ENCODE measurements at regions not wholly inside any gene's neighbourhood (a gene's known extent, or its start where the extent isn't known, plus 50 kb on each side); places are given as distances from the start of the nearest gene placed in this dataset.

DNA sequence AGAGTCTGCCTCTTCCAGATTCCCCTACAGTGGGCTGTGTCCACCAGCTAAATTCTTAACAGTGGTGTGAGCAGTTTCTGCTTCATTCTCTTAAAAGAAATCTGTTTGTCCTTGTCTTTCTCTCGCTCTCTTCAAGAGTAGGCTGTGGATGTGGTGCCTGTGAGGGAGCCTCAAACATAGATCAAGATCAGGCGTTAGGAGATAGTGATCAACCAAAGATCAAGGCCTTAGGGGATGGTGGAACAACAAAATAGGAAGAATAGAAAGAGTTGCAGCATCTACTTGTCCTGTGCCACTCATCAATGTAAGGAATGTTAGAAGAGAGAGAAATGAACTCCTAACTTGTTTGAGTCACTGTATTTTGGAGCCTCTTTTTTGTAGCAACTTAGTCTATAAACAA is 144.2 kb downstream of the AASDH start:
- ChIA-PET CTCF (no interaction called here), POLR2A (no interaction called here)

DNA sequence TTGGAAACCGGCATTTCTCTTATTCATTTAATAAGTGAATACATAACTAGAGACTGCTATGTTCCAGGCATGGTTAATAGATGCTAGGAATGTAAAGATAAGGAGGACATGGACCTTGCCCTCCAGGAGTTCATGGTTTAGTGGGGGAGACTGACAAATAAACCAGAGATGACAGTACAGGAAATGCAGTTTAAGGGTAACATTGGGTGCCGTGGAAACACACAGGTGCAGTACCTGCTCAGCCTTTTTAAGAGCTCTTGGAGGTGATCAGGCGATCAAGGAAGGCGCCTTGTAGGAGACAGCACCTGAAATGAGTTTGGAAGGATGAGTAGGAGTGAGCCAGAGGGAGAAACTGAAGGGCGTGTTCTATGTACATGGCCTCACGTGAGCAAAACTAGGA is 145.8 kb downstream of the AASDH start:
- POLR2A ChIA-PET = no interaction called here

DNA sequence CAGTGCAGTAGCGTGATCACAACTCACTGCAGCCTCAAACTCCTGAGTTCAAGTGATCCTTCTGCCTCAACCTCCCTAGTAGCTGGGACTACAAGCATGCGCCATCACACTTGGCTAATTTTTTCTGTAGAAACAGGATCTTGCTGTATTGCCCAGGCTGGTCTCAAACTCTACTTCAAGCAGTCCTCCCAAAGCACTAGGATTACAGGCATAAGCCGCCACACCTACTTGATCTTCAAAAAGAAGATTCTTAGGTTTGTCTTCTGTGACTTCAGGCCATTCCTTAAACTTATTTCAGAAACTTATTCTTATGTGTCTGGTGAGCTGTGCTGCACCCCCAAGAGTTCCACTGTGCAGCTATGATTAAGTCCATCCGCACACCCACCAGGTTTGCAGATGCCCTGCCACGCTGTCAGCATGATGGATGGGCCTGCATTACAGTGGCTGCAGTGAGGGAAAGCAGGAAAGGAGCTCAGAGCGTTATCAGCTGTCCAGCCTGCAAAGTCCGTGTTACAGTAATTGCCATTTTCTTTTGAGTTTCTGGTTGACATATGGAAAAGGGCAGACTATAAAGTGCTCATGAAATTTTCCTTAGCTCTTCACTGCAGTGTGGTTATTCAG is 146.6 kb downstream of the AASDH start:
- ChIA-PET POLR2A (no interaction called here), CTCF (no interaction called here)

More for the DNA sequence above, 145.8 kb downstream of the AASDH start:
- CTCF ChIA-PET = no interaction called here

DNA sequence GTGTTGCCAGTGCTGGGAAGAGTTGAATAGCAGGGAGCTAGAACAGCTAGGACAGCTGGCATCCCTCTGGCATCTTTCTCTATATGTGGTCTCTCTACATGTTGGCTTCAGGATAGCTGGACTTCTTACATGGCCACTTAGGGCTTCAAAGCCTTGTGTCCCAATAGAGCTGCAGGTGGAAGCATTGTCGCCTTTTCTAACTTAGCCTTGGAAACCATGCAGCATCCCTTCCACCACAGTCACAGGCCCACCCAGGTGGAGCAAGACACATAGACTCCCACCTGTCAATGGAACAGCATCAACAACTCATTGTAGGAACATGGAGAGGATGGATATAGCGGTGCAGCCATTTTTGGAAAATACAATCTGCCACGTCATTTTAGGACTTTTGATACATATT is 149.0 kb downstream of the AASDH start:
- ChIA-PET POLR2A (no interaction called here), CTCF (no interaction called here)

DNA sequence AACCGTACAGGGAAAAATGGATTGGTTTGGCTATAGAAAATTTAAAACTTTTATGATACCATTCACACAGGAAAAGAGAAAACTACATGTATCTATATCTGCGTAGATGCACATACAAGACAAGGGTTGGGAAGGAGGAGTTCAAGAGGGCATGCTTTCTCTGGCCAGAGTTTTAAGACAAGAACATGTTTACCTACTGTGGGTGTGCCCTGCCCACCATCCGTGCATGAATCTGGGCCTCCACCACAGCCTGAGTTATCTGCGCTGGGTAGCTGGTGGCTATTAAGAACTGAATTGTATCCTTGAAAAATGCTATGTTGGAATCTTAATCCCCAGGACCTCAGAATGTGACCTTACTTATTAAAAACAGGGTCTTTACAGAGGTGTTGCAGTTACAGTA is 151.6 kb downstream of the AASDH start:
- CTCF ChIA-PET = no interaction called here

DNA sequence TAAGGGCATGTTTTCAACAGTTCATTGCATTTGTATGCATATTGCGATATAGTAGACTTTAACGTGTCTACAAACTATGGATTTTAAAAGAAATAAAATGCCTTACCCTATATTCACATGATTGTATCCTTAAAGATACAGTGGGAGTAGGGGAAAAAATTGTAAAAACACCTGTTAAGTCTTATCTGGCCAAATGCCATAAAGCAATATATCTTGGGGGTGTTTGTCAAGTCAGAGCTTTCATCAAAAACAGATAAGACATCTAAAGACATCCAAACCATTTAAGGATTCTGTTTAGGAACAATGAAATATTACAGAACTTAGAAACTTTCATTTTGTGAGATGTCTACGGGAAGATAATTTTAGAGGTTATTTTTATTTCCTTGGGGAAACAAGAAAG is 152.3 kb downstream of the AASDH start:
- CTCF ChIA-PET = no interaction called here
- POLR2A ChIA-PET = no interaction called here

More for the DNA sequence above, 151.6 kb downstream of the AASDH start:
- POLR2A ChIA-PET = no interaction called here

DNA sequence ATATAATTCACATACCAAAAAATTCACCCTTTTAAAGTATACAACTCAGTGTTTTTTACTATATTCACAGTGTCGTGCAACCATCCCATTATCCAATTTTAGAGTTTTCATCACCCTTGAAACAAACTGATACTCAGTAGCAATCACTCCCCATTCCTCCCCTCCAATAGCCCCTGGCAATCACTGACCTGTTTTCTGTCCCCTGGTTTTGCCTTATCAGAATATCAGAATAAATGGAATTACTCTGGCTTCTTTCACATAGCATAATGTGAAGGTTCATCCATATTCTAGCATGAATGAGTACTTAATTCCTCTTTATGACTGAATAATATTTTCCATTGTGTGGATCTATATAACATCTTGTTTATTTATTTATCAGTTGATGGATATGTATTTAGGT is 153.2 kb downstream of the AASDH start:
- ChIA-PET CTCF (no interaction called here), POLR2A (no interaction called here)

DNA sequence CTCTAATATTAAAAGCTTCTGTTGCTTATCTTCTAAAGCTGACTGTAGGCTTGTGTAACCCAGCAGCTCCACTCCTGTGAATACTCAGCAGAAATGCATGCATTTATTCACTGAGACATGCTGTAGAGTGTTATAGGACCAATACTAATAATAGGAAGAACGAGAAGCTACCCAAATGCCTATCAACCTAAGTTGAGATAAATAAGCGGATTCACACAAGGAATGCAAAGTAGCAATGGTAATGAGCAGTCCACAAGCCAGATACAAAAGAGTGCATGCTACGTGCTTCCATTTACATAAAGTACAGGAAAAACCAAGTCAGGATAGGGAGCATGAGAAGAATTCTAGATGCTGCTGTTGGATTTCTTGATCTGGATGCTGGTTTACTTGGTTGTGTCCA is 155.9 kb downstream of the AASDH start:
- ChIA-PET CTCF (no interaction called here), POLR2A (no interaction called here)

DNA sequence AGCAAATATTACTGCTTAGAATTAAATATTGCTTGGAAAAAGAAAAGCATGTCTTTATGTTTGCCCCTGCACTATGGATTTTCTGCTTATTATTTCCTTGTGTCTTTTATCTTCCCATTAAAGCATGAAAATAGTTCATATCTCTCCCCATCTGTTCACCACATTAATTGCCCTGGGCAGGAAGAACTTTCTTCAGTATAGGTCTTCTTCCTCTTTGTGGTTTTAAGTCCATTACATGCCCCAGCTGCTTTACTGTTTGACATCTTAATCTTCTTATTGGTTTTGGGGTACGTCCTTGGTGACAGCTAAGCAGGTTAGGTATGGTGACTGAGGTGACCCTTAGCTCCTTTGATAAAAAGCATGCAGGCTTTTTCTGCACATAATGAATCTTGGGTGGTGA is 157.3 kb downstream of the AASDH start:
- CTCF ChIA-PET = no interaction called here
- POLR2A ChIA-PET = no interaction called here

DNA sequence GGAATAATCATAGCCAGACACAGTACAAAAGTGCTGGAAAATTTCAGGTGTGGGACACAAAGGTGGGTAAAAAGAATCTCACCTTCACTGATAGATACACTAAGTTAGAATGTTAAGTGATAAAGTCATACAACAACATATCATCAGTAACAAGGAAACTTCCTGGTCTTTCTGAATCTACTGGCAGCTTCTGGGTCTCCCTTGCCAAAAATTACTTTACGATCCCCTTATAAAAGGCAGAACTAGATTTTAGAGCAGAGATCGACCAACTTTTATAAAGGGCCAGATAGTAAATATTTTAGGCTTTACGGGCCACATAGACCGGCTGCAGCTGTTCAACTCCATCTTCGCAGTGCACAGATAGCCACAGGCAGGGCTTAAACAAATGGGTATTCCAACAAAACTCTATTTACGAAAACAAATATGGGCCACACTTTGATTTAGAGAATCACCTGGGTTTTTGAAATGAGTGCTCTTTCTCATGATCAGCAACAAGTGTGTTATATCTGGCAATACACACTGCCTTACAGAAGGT is 159.9 kb downstream of the AASDH start:
- ChIA-PET CTCF (no interaction called here), POLR2A (no interaction called here)

DNA sequence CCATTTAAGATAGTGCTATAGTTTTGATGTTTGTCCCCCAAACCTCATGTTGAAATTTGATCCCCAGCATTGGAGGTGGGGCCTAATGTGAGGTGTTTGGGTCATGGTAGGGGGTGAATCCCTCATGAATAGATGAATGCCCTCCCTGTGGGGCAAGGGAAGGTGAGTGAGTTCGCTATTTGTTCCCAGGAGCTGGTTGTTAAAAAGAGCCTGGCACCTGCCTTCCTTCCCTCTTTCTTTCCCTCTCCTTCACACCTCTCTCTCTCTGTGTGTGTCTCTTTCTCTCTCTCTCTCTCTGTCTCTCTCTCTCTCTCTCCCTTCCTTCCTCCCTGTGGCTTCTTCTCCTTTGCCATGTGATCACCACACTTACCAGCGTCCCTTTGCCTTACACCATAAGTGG is 160.7 kb downstream of the AASDH start:
- ChIA-PET POLR2A (no interaction called here), CTCF (no interaction called here)

DNA sequence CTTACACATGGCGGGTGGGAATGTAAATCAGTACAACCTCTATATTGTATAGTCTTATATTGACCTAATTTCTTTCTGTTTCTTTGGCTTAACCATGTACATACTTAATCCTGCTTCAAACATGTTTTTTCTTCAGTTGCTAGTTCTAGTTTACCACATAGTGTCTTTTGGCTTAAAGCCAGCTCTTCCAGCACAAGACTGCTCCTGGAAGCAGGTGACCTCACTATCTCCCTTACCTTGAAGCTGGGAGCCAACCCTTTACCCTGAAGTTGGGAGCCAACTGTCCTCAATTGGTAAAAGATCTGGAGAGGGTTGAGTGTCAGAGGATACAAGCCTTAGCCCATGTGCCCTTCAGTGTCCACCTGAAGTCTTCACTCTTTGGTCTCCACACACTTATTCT is 162.7 kb downstream of the AASDH start:
- POLR2A ChIA-PET = no interaction called here

DNA sequence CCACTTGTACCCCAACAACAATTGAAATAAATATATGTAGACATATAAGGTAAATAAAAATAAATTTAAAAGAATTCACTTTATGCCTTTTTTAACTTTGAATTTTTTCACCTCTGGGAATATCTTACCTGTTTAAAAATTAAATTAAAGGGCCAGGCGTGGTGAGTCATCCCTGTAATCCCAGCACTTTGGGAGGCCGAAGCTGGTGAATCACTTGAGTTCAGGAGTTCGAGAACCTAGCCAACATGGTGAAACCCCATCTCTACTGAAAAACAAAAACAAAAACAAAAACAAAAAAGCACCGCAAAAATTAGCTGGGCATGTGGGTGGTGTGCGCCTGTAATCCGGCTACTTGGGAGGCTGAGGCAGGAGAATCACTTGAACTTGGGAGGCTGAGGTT is 164.8 kb downstream of the AASDH start:
- CTCF ChIA-PET = no interaction called here
- POLR2A ChIA-PET = no interaction called here

More for the DNA sequence above, 162.7 kb downstream of the AASDH start:
- CTCF ChIA-PET = no interaction called here

DNA sequence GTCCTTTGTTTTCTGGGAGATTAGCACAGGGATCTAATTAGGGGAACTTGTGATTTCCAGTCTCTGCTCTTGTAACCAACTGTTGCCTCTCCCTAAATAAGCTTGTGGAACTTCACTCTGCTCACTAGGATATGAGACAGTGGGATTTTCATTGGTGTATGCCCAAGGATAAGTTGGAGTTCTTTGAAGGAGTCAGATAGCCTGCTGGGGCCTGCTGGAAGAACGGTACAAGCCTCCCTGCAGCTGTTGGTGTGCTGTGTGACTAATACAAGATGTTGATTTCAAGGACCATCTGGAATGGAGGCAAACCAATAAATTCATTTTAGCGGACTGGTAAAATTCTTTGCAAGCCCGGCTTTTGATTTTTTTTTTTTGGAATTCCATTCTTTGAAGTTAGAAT is 167.0 kb downstream of the AASDH start:
- ChIA-PET POLR2A (no interaction called here), CTCF (no interaction called here)

DNA sequence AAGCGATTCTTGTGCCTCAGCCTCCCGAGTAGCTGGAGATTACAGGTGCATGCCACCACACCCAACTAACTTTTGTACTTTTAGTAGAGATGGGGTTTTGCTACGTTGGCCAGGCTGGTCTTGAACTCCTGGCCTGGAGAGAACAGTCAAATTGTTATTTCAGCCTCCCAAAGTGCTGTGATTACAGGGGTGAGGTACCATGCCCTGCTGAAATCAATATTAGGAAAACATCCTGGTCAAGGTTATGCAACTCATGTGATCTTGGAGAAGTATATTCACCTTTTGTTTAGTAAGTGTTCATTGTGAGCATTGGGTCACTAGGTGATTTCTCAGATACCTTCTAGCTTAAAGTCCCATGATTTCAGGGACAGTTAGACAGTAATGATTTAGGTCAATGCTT is 167.8 kb downstream of the AASDH start:
- CTCF ChIA-PET = no interaction called here
- POLR2A ChIA-PET = no interaction called here

DNA sequence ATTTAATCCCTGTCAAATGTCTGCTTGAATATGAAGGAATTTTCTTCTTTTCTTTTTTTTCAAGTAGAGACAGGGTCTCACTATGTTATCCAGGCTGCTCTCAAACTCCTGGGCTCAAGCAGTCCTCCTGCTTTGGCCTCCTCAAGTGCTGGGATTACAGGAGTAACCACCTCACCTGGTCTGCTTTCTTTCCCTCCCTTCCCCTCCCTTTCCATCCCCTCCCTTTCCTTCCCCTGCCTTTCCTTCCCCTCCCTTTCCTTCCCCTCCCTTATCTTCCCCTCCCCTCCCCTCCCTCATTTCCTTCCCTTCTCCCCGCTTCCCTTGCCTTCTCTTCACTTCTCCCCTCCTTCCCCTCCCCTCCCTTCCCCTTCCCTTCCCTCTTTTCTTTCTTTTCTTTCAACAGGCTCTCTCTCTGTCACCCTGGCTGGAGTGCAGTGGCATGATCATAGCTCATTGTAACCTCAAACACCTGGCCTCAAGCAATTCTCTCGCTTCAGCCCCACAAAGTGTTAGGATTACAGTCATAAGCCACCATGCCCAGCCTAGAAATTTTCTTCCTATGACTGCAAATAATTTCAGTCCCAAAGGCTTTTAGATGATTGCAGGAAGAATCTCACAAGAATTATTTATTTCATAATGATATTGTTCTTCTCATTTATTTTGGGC is 168.9 kb downstream of the AASDH start:
- CTCF ChIA-PET = no interaction called here

DNA sequence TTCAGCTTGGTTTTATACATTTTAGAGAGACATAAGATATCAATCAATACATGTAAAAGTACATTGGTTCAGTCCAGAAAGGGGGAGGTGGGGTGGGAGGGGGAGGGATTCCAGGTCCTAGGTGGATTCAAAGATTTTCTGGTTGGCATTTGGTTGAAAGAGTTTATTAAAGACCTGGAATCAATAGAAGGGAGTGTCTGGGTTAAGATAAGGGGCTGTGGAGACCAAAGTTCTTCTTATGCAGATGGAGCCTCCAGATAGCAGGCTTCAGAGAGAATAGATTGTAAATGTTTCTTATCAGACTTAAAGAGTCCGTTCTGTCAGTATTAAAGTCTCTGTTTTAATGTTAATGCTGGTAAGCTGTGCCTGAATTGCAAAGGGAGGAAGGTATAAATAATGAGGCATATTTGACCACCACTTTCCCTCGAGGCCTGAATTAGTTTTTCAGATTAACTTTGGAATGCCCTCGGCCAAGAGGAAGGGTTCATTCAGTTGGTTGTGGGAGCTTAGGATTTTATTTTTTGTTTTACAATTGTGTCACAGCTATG is 169.9 kb downstream of the AASDH start:
- POLR2A ChIA-PET = no interaction called here
- CTCF ChIA-PET = no interaction called here

More for the DNA sequence above, 168.9 kb downstream of the AASDH start:
- POLR2A ChIA-PET = no interaction called here

DNA sequence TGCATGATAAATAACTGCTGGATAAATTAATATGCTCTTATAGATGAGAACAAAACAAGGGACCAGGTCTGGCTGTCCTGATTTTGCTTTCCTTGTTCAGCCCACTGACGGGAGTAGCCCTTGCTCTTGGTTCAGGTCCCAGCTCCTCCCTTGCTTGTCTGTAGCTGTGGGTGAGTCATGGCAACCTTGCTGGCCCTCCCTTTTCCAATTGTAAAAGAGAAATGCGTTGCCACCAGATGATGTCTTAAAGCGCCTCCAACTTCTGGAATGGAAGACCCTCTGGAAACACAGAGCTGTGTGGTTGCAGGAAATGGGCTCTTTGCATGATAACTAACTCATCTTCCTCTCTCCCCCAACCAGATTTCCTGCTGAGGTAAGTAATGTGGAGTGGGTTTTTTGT is 171.4 kb downstream of the AASDH start:
- POLR2A ChIA-PET = no interaction called here
- CTCF ChIA-PET = no interaction called here

DNA sequence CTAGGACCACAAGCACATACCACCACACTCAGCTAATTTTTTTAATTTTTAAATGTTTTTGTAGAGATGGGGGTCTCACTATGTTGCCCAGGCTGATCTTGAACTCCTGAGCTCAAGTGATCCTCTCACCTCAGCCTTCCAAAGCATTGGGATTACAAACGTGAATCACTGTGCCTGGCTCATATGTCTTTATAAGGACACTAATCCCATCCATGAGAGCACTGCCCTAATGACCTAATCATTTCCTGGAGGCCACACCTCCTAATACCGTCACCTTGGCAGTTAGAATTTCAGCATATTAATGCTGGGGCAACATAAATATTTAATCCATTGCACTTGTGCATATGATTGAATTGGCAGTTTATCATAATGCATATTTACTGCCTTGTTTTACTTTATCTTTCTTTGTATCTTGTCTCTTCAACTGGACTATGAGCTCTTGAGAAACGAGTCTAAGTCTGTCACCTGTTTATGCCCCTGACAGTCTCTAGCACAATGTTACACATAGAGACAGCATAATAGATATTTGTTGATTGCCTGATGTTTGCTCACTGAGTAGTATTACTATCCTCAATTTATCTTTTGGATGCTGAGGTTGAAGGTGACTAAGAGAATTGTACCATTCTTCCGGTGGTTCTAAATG is 172.0 kb downstream of the AASDH start:
- ChIA-PET POLR2A (no interaction called here), CTCF (no interaction called here)

DNA sequence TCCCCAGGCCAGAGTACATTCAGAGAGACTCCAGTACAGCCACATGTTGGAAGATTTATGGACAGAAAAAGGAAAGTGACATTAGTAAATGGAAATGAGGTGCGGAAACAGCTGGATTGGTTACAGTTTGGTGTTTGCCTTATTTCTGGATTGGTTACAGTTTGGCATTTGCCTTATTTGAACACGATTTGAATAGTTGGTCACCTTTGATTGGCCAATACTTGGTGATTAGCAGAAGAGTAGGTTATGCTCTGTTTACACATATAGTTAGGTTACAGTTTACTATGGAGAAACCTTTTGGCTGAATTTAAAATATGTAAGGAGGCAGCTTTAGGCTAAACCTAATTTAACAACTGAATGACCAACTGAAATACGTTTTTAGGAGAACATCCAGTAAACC is 173.7 kb downstream of the AASDH start:
- ChIA-PET CTCF (no interaction called here), POLR2A (no interaction called here)

DNA sequence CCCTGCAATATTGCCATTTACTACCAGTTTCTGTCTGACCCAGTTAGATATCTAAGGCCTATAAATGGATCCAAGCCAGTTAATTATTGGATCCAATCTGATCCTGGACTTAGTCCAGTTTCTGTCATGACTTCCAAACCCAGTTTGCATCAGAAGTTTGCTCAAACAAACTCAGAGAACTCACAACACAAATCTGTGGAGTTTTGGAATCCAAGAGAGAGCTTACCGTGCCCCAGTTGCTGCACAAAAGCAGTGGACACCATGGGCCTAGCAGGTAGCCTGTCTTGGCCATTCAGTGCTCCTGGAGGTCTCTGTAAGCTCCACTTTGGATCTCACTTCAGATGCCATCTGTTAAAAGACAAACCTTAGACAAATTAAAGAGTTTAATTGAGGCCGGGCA is 174.5 kb downstream of the AASDH start:
- CTCF ChIA-PET = interaction anchor here (0.5 kb wide), 1 partner anchor 969 kb away, joined by 4 read pairs; no protein-coding TSS in a partner anchor
- POLR2A ChIA-PET = no interaction called here

Measured in activated CD8-positive, alpha-beta memory T cell treated with anti-CD3 and anti-CD28 coated beads for 36 hours (primary cell).